Adrenal gland (tissue), 5 donors: ENCODE measurements at regions not wholly inside any gene's neighbourhood (a gene's known extent, or its start where the extent isn't known, plus 50 kb on each side); places are given as distances from the start of the nearest gene placed in this dataset.

Experiments
- POLR2A ChIP-seq, 2 donors: fragments of 450-650 bp; IDR thresholded peaks; one replicate each; pipeline ENCODE4 v1.6.1; 2017; ENCODE audit warnings: antibody characterized with exemption in 2 of 2, mild to moderate bottlenecking in 2 of 2, moderate library complexity in 1 of 2
- TF ChIP-seq, protein P1 (sequence below), 6 experiments: fragments of 450-650 bp in 4 of 6; fragments of 200-600 bp in 2 of 6; sonication (generic) in 1 of 6; IDR thresholded peaks; 1 replicate in 5 of 6; 2 replicates in 1 of 6; pipeline versions ENCODE4 v1.5.1 to v1.8.0; 2016 to 2021; ENCODE audit warnings: antibody characterized with exemption in 6 of 6, mild to moderate bottlenecking in 2 of 6, moderate library complexity in 1 of 6
- donor health status: DM: no; HTN: no; CAD: no.

DNA sequence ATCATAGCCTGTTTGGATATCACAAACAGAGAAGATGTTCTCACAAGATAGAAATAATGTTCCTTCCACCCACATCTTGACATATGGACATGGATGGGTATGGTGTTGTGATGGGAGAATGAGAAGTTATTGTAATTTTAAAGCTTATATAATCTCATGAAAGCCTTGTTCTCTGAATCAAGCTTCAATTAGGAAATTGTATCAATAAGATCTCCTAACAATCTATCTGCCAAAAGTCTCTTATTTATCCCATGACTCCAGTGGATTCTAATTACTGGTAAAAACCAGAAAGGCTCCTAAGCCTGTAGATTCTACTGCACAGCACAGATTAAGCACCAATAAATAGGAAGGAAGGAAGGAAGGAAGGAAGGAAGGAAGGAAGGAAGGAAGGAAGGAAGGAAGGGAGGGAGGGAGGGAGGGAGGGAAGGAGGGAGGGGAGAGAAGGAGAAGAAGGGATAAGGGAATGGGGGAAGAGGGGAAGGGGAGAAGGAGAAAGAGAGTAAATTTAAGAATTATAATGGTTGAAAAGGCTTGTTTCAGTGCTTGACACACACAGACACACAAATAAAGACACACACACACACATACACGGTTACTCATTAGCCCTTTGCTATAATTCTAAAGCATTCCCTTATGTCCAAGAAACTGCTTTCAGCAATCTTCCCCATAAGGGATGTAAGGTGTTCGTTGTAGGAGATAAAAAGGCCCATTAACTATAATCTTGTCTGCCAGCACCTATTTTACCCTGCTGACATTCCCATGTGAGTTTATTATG, 258.0 kb upstream of the API5 start:
- TF ChIP-seq, protein P1, sequence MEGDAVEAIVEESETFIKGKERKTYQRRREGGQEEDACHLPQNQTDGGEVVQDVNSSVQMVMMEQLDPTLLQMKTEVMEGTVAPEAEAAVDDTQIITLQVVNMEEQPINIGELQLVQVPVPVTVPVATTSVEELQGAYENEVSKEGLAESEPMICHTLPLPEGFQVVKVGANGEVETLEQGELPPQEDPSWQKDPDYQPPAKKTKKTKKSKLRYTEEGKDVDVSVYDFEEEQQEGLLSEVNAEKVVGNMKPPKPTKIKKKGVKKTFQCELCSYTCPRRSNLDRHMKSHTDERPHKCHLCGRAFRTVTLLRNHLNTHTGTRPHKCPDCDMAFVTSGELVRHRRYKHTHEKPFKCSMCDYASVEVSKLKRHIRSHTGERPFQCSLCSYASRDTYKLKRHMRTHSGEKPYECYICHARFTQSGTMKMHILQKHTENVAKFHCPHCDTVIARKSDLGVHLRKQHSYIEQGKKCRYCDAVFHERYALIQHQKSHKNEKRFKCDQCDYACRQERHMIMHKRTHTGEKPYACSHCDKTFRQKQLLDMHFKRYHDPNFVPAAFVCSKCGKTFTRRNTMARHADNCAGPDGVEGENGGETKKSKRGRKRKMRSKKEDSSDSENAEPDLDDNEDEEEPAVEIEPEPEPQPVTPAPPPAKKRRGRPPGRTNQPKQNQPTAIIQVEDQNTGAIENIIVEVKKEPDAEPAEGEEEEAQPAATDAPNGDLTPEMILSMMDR (IDR thresholded peaks at IDR 0.05): no peak
- no peak for TF ChIP-seq POLR2A (IDR thresholded peaks at IDR 0.05)
